Ascending aorta (tissue), 2 donors: ENCODE measurements at regions not wholly inside any gene's neighbourhood (a gene's known extent, or its start where the extent isn't known, plus 50 kb on each side); places are given as distances from the start of the nearest gene placed in this dataset.

Experiments used
- DNase-seq, 2 donors: peaks; one replicate each; pipeline ENCODE4 v3.0.0-alpha.2; 2019; ENCODE audit warnings: low spot score in 2 of 2
- H3K27ac ChIP-seq, 2 donors: fragments of 200-600 bp; sonication (generic); one replicate each; pipeline ENCODE4 v1.5.1; 2016 to 2017; ENCODE audit warnings: mild to moderate bottlenecking in 1 of 2
- H3K27me3 ChIP-seq: fragments of 200-600 bp; sonication (generic); one replicate; pipeline ENCODE4 v1.5.1; 2017
- H3K36me3 ChIP-seq, 2 donors: fragments of 200-600 bp; sonication (generic); one replicate each; pipeline ENCODE4 v1.5.1; 2016
- H3K4me1 ChIP-seq, 2 donors: fragments of 200-600 bp; sonication (generic); one replicate each; pipeline ENCODE4 v1.5.1; 2016 to 2017; ENCODE audit warnings: mild to moderate bottlenecking in 1 of 2
- H3K4me3 ChIP-seq, 2 donors: fragments of 200-600 bp; sonication (generic); one replicate each; pipeline ENCODE4 v1.5.1; 2016 to 2017; ENCODE audit warnings: mild to moderate bottlenecking in 1 of 2
- H3K9me3 ChIP-seq, 2 donors: fragments of 200-600 bp; sonication (generic); one replicate each; pipeline ENCODE4 v1.5.1; 2016
- intact Hi-C: fragments of 100-400 bp; cut with DNase I; formaldehyde crosslinking; loops from one replicate; pipeline ENCODE4 v1.15.1; 2023
- TF ChIP-seq, protein P1 (sequence below), 3 experiments: fragments of 200-600 bp in 2 of 3; fragments of 450-650 bp in 1 of 3; sonication (generic) in 2 of 3; IDR thresholded peaks; one replicate each; pipeline ENCODE4 v1.5.1; 2016 to 2019; ENCODE audit warnings: antibody characterized with exemption in 3 of 3, mild to moderate bottlenecking in 1 of 3, moderate library complexity in 1 of 3

- Histone ChIP-seq H3K36me3 (no peaks in the 10 kb centered on the region), H3K9me3 (peaks cover 0 to 15% of the 10 kb centered on the region in 2 donors), H3K4me3 (no peak overlapping the region), H3K27ac (no peak overlapping the region), H3K27me3 (no peaks in the 10 kb centered on the region), H3K4me1 (no peaks in the 10 kb centered on the region)
- no peak for DNase-seq
- intact Hi-C loops: no loop called here
- TF ChIP-seq, protein P1, sequence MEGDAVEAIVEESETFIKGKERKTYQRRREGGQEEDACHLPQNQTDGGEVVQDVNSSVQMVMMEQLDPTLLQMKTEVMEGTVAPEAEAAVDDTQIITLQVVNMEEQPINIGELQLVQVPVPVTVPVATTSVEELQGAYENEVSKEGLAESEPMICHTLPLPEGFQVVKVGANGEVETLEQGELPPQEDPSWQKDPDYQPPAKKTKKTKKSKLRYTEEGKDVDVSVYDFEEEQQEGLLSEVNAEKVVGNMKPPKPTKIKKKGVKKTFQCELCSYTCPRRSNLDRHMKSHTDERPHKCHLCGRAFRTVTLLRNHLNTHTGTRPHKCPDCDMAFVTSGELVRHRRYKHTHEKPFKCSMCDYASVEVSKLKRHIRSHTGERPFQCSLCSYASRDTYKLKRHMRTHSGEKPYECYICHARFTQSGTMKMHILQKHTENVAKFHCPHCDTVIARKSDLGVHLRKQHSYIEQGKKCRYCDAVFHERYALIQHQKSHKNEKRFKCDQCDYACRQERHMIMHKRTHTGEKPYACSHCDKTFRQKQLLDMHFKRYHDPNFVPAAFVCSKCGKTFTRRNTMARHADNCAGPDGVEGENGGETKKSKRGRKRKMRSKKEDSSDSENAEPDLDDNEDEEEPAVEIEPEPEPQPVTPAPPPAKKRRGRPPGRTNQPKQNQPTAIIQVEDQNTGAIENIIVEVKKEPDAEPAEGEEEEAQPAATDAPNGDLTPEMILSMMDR (IDR thresholded peaks at IDR 0.05): no peak
Measured at GRCh38 chr1:38275960-38276359, 229.4 kb upstream of the POU3F1 start.

DNA sequence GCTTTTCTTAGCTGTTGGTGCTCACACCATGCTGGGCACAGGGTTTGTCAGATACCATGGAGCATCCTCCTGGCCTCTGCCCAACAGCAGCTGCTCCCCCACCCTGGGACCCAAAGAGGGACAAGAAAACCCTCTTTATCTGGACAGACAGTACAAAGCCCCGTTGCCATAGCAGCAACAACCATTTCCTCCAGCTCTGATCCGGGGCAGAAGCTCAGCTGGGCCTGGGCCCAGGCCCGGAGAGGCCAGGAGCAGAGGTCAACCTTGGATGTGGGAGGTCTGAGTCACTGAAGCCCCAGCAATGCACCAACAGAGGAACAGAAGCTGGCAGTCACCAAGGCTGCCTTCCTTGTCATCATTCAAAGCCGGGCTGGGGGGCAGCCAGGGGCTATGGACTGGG is 228.4 kb upstream of the POU3F1 start:
- H3K27me3 ChIP-seq: no peaks in the 10 kb centered on the region
- H3K4me3 ChIP-seq: no peak overlapping the region
- DNase-seq: no peak
- no peaks in the 10 kb centered on the region for H3K4me1 ChIP-seq
- H3K36me3 ChIP-seq: no peaks in the 10 kb centered on the region
- no peak overlapping the region for H3K27ac ChIP-seq
- TF ChIP-seq, protein P1 (IDR thresholded peaks at IDR 0.05): no peak
- H3K9me3 ChIP-seq: peaks cover 0 to 15% of the 10 kb centered on the region in 2 donors
- intact Hi-C loops: no loop called here

DNA sequence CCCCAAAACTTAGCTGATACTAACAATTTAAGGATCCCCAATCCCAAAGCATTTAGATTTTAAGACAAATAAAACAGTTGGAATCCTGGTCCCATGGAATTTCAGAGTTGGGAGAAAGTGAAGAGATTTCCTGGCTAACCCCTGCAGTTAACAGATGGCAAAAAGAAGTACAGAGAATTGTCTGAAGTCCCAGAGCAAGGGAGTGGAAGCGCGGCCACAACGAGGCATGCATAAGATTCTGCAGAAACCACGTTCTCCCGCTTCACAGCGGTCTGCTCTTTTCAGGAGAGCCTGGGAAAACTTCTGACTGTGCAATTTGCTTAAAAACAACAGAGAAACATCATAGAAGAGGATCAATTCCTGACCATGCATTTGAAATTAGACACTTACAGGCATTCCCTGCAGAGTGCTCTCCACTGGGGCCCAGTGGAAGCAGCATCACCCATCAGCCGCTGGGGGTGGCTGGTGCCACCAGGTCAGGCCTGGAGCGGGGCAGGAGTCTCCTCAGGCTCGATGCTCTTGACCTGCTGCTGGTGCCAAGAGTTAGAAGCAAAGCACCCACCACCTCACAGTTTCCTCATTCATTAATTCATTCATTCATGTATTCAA is 226.7 kb upstream of the POU3F1 start:
- H3K4me1 ChIP-seq: no peaks in the 10 kb centered on the region
- no peak overlapping the region for H3K27ac ChIP-seq
- H3K36me3 ChIP-seq: no peaks in the 10 kb centered on the region
- H3K4me3 ChIP-seq: no peak overlapping the region
- DNase-seq: no peak
- no peaks in the 10 kb centered on the region for H3K27me3 ChIP-seq
- TF ChIP-seq, protein P1 (IDR thresholded peaks at IDR 0.05): no peak
- H3K9me3 ChIP-seq: peaks cover 0 to 4% of the 10 kb centered on the region in 2 donors
- intact Hi-C loops: no loop called here

GRCh38 chr1:38272515-38272914 is 225.9 kb upstream of the POU3F1 start:
- no peak overlapping the region for H3K4me3 ChIP-seq
- no peak for DNase-seq
- intact Hi-C loops: no loop called here
- no peaks in the 10 kb centered on the region for H3K4me1 ChIP-seq
- H3K36me3 ChIP-seq: no peaks in the 10 kb centered on the region
- no peaks in the 10 kb centered on the region for H3K27me3 ChIP-seq
- H3K27ac ChIP-seq: no peak overlapping the region
- TF ChIP-seq, protein P1 (IDR thresholded peaks at IDR 0.05): no peak
- H3K9me3 ChIP-seq: no peaks in the 10 kb centered on the region

GRCh38 chr1:38270849-38271633 is 224.4 kb upstream of the POU3F1 start:
- intact Hi-C loops: no loop called here
- no peaks in the 10 kb centered on the region for H3K27me3 ChIP-seq

More at GRCh38 chr1:38270849-38271633, 224.4 kb upstream of the POU3F1 start:
- Histone ChIP-seq H3K27ac (no peak overlapping the region), H3K36me3 (no peaks in the 10 kb centered on the region), H3K4me1 (no peaks in the 10 kb centered on the region), H3K4me3 (no peak overlapping the region), H3K9me3 (no peaks in the 10 kb centered on the region)
- TF ChIP-seq, protein P1 (IDR thresholded peaks at IDR 0.05): no peak
- DNase-seq: no peak
